ENCODE measurements at regions not wholly inside any gene's neighbourhood (a gene's known extent, or its start where the extent isn't known, plus 50 kb on each side); places are given as distances from the start of the nearest gene placed in this dataset.

DNA sequence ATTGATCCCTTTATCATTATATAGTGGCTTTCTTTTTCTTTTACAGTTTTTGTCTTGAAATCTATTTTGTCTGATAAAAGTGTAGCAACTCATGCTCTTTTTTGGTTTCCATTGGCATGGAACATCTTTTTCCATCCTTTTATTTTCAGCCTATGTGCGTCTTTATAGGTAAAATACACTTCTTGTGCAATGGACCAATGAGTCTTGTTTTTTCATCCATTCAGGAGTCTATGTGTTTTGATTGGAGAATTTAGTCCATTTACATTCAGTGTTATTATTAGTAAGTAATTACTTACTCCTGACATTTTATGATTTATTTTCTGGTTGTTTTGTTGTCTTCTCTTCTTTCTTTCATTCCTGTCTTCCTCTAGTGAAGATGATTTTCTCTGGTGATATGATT lies 66.4 kb upstream of the IL2 start:
- Histone ChIP-seq H3K9ac (replicated peaks; ENCODE audit: extremely low read depth, insufficient read depth, low read length) (no peak overlapping the region), H3K4me1 (ENCODE audit: control insufficient read depth, extremely low read depth, insufficient read depth, low read length) (no peaks in the 10 kb centered on the region), H4K20me1 (replicated peaks; ENCODE audit: control insufficient read depth, extremely low read depth, insufficient read depth, low read length) (no peaks in the 10 kb centered on the region), H3K9me3 (replicated peaks; ENCODE audit: control insufficient read depth, insufficient read depth, low read length) (no peaks in the 10 kb centered on the region), H3K79me2 (ENCODE audit: control insufficient read depth, insufficient read depth, low read length) (no peaks in the 10 kb centered on the region), H3K4me2 (ENCODE audit: insufficient read depth, low read length) (no peak overlapping the region), H2AFZ (ENCODE audit: low read depth, low read length) (no peak overlapping the region), H3K36me3 (ENCODE audit: control insufficient read depth in 2 of 2, extremely low read depth in 1 of 2, insufficient read depth in 2 of 2, low read length in 2 of 2) (no peaks in the 10 kb centered on the region), H3K4me3 (replicated peaks in 1 of 3; ENCODE audit: insufficient read depth in 1 of 3, low read depth in 1 of 3, low read length in 3 of 3) (no peak overlapping the region), H3K9me1 (replicated peaks; ENCODE audit: control insufficient read depth, extremely low read depth, insufficient read depth, low read length) (no peaks in the 10 kb centered on the region), H3K27me3 (ENCODE audit: control insufficient read depth in 2 of 2, insufficient read depth in 2 of 2, low read length in 2 of 2) (no peaks in the 10 kb centered on the region), H3K27ac (ENCODE audit: insufficient read depth, low read depth, low read length) (no peak overlapping the region)
- CTCF ChIA-PET, result no interaction called here
- dilution Hi-C loops (cut with MboI; ENCODE audit: extremely low pct_ligation_motif_present, low sequenced_read_pairs), result no loop called here
- no peak for FAIRE-seq
- POLR2A ChIA-PET, result no interaction called here
- DNase-seq (ENCODE audit: low read depth, low spot score), result no peak
- TF ChIP-seq JUN (IDR thresholded peaks at IDR 0.05; ENCODE audit: borderline replicate concordance, insufficient read depth, insufficient read length, low read depth) (no peak), POLR2AphosphoS5 (IDR thresholded peaks at IDR 0.05; ENCODE audit: insufficient read depth, low read depth, low read length) (no peak), MYC (IDR thresholded peaks at IDR 0.05; ENCODE audit: low read depth, low read length) (no peak), EZH2 (IDR thresholded peaks at IDR 0.05; ENCODE audit: borderline replicate concordance, low read depth, low read length, severe bottlenecking) (no peak), GATA2 (IDR thresholded peaks at IDR 0.05; ENCODE audit: insufficient read depth, insufficient read length, low read depth, low read length) (no peak), POLR2A (IDR thresholded peaks at IDR 0.05; ENCODE audit: low read depth, low read length) (no peak), FOS (IDR thresholded peaks at IDR 0.05; ENCODE audit: borderline replicate concordance, insufficient read depth, low read length) (no peak)
- TF ChIP-seq, protein P1, sequence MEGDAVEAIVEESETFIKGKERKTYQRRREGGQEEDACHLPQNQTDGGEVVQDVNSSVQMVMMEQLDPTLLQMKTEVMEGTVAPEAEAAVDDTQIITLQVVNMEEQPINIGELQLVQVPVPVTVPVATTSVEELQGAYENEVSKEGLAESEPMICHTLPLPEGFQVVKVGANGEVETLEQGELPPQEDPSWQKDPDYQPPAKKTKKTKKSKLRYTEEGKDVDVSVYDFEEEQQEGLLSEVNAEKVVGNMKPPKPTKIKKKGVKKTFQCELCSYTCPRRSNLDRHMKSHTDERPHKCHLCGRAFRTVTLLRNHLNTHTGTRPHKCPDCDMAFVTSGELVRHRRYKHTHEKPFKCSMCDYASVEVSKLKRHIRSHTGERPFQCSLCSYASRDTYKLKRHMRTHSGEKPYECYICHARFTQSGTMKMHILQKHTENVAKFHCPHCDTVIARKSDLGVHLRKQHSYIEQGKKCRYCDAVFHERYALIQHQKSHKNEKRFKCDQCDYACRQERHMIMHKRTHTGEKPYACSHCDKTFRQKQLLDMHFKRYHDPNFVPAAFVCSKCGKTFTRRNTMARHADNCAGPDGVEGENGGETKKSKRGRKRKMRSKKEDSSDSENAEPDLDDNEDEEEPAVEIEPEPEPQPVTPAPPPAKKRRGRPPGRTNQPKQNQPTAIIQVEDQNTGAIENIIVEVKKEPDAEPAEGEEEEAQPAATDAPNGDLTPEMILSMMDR (IDR thresholded peaks at IDR 0.05; ENCODE audit: extremely low read depth in 1 of 2, insufficient read depth in 1 of 2, low read depth in 1 of 2, low read length in 2 of 2), result no peak
- TF ChIP-seq, protein P2, sequence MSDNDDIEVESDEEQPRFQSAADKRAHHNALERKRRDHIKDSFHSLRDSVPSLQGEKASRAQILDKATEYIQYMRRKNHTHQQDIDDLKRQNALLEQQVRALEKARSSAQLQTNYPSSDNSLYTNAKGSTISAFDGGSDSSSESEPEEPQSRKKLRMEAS (IDR thresholded peaks at IDR 0.05; ENCODE audit: insufficient read depth, insufficient read length), result no peak
- no TSS peak for BruUV-seq (replicated peaks)
- intact Hi-C loops (cut with micrococcal nuclease), result no loop called here
